K562 (cell line): ENCODE measurements at regions not wholly inside any gene's neighbourhood (a gene's known extent, or its start where the extent isn't known, plus 50 kb on each side); places are given as distances from the start of the nearest gene placed in this dataset.

Source experiments
- ATAC-seq: fragments of 200-7000 bp; cut with Tn5 transposase; 3 replicates; pipeline ENCODE4 v1.9.1; 2020; ENCODE audit warnings: moderate library complexity
- BruUV-seq: library from RNA; stranded (reverse); fragments of 400-500 nt; replicated peaks from 2 replicates; lab custom pipeline; 2021; lab: Mats Ljungman, UMichigan
- CTCF ChIA-PET: fragments of 300-600 bp; formaldehyde crosslinking; extraction: SDS; loops from one replicate; lab custom pipeline; 2021; ENCODE audit warnings: low intra/inter-chr PET ratio; lab: Yijun Ruan, JAX
- POLR2A ChIA-PET: fragments of 300-600, 350-650 bp; sonication (Branson Sonifier 250); formaldehyde crosslinking; extraction: SDS; loops from one replicate; lab custom pipeline; 2021; ENCODE audit warnings: antibody characterized with exemption, inconsistent platforms; lab: Yijun Ruan, JAX
- DNase-seq, 4 experiments: peaks; one replicate each; pipeline versions ENCODE4 v3.0.0 to v3.0.0-alpha.2; 2011 to 2018; ENCODE audit warnings: low spot score in 3 of 4, mixed read lengths in 3 of 4; ENCODE audit errors: extremely low read depth in 1 of 4
- FAIRE-seq: peaks from 2 replicates; lab custom pipeline; 2011; peaks lifted over from hg19 to GRCh38; lab: Jason Lieb, UNC
- H2AFZ ChIP-seq: 2 replicates; pipeline ENCODE4 v1.6.0; 2011; ENCODE audit warnings: low read depth, low read length, control low read depth, inconsistent platforms
- H3K27ac ChIP-seq: fragments of 200-600 bp; 3 replicates; pipeline ENCODE4 v1.8.0; 2011; ENCODE audit warnings: low read depth, mild to moderate bottlenecking, control low read depth, inconsistent platforms, low read length, moderate library complexity, mixed read lengths; ENCODE audit errors: extremely low read depth
- H3K27me3 ChIP-seq, 2 experiments: fragments of 300-600 bp in 1 of 2; 2 replicates in 1 of 2; 3 replicates in 1 of 2; pipeline versions ENCODE4 v1.6.0 to v1.8.0; 2011; ENCODE audit warnings: inconsistent platforms in 2 of 2, low read length in 2 of 2, mild to moderate bottlenecking in 1 of 2, mixed read lengths in 1 of 2, moderate library complexity in 1 of 2; ENCODE audit not compliant: control insufficient read depth in 2 of 2, insufficient read depth in 2 of 2
- H3K36me3 ChIP-seq: fragments of 300-600 bp; 3 replicates; pipeline ENCODE4 v1.8.0; 2011; ENCODE audit warnings: mild to moderate bottlenecking, low read length, inconsistent platforms; ENCODE audit not compliant: control insufficient read depth, insufficient read depth
- H3K4me1 ChIP-seq, 2 experiments: fragments of 200-600 bp in 1 of 2; replicated peaks in 1 of 2; 2 replicates in 1 of 2; 3 replicates in 1 of 2; pipeline versions ENCODE4 v1.5.1 to v1.8.0; 2011; ENCODE audit warnings: inconsistent platforms in 2 of 2, low read length in 2 of 2, mild to moderate bottlenecking in 1 of 2, mixed read lengths in 1 of 2, moderate library complexity in 1 of 2; ENCODE audit not compliant: control insufficient read depth in 2 of 2, insufficient read depth in 2 of 2
- H3K4me2 ChIP-seq: 2 replicates; pipeline ENCODE4 v1.6.1; 2011; ENCODE audit warnings: low read length, control low read depth, inconsistent platforms, mixed read lengths; ENCODE audit not compliant: insufficient read depth
- H3K4me3 ChIP-seq: fragments of 200-600 bp; sonication (generic), shearing (Covaris generic); 2 replicates; pipeline ENCODE4 v1.5.1; 2016; ENCODE audit warnings: control low read depth, inconsistent platforms
- H3K79me2 ChIP-seq: fragments of 200-600 bp; 3 replicates; pipeline ENCODE4 v1.8.0; 2011; ENCODE audit warnings: low read length, inconsistent platforms; ENCODE audit not compliant: control insufficient read depth, insufficient read depth
- H3K9ac ChIP-seq, 2 experiments: 2 replicates each; pipeline versions ENCODE4 v1.6.0 to v1.6.1; 2011; ENCODE audit warnings: low read depth in 2 of 2, low read length in 2 of 2, control low read depth in 1 of 2, inconsistent platforms in 1 of 2, mild to moderate bottlenecking in 1 of 2, mixed read lengths in 1 of 2; ENCODE audit not compliant: insufficient read depth in 1 of 2
- H3K9me1 ChIP-seq: one replicate; pipeline ENCODE4 v1.6.0; 2011; ENCODE audit warnings: inconsistent platforms, mild to moderate bottlenecking, low read length, moderate library complexity; ENCODE audit not compliant: control insufficient read depth, insufficient read depth
- H3K9me3 ChIP-seq: replicated peaks from 2 replicates; pipeline ENCODE4 v1.5.1; 2011; ENCODE audit warnings: low read depth, low read length, inconsistent platforms; ENCODE audit not compliant: control insufficient read depth, insufficient read depth
- H4K20me1 ChIP-seq: replicated peaks from 2 replicates; pipeline ENCODE4 v1.6.1; 2011; ENCODE audit warnings: low read length, inconsistent platforms, mixed read lengths; ENCODE audit not compliant: control insufficient read depth, insufficient read depth
- CREB3L1 ChIP-seq: fragments of 450-650 bp; IDR thresholded peaks from 2 replicates; pipeline ENCODE4 v1.6.1; 2014; ENCODE audit warnings: low read depth, mild to moderate bottlenecking, moderate library complexity, borderline replicate concordance
- ESRRB ChIP-seq: fragments of 250-450 bp; sonication (Bioruptor Pico); IDR thresholded peaks from 2 replicates; pipeline ENCODE4 v1.5.0; 2020; ENCODE audit warnings: mild to moderate bottlenecking, moderate library complexity, borderline replicate concordance
- FOXP1 ChIP-seq: sonication (generic); formaldehyde crosslinking; IDR thresholded peaks from 2 replicates; pipeline ENCODE4 v1.8.0; 2022; ENCODE audit warnings: mild to moderate bottlenecking, missing genetic modification reagents
- MBD2 ChIP-seq: sonication (generic); IDR thresholded peaks from 2 replicates; pipeline ENCODE4 v1.6.1; 2016; ENCODE audit warnings: low read depth, borderline replicate concordance
- NCOR1 ChIP-seq: fragments of 450-650 bp; IDR thresholded peaks from 2 replicates; pipeline ENCODE4 v1.6.1; 2016; ENCODE audit warnings: mild to moderate bottlenecking, moderate library complexity
- NR2C2 ChIP-seq, 2 experiments: fragments of 200-800 bp in 1 of 2; sonication (Bioruptor generic) in 1 of 2; sonication (generic) in 1 of 2; formaldehyde crosslinking in 1 of 2; IDR thresholded peaks; 2 replicates each; pipeline versions ENCODE4 v1.6.1 to v1.8.0; 2016 to 2022; ENCODE audit warnings: mild to moderate bottlenecking in 1 of 2, missing compliant biosample characterization in 1 of 2, missing genetic modification characterization in 1 of 2, missing genetic modification reagents in 1 of 2
- PHF21A ChIP-seq: fragments of 450-650 bp; IDR thresholded peaks from 2 replicates; pipeline ENCODE4 v1.6.1; 2017; ENCODE audit warnings: low read depth, borderline replicate concordance
- PTRF ChIP-seq: fragments of 450-650 bp; IDR thresholded peaks from 2 replicates; pipeline ENCODE4 v1.6.1; 2016; ENCODE audit warnings: mild to moderate bottlenecking, missing genetic modification characterization, missing compliant biosample characterization
- SP1 ChIP-seq: sonication (generic); formaldehyde crosslinking; IDR thresholded peaks from 2 replicates; pipeline ENCODE4 v1.8.1; 2022; ENCODE audit warnings: mild to moderate bottlenecking, missing genetic modification reagents
- TRIM28 ChIP-seq: fragments of 450-650 bp; IDR thresholded peaks from 2 replicates; pipeline ENCODE4 v1.6.1; 2017
- ZKSCAN3 ChIP-seq: fragments of 250-450 bp; sonication (Bioruptor Pico); IDR thresholded peaks from 2 replicates; pipeline ENCODE4 v1.4.0; 2020
- ZNF280B ChIP-seq: fragments of 250-450 bp; sonication (Bioruptor Pico); IDR thresholded peaks from 2 replicates; pipeline ENCODE4 v1.5.1; 2021; ENCODE audit warnings: mild to moderate bottlenecking
- ZNF561 ChIP-seq: fragments of 450-650 bp; formaldehyde crosslinking; conservative IDR thresholded peaks from 2 replicates; pipeline ENCODE4 v1.4.0; 2020; ENCODE audit warnings: mild to moderate bottlenecking, moderate library complexity
- WGBS: fragments of 100-300 bp; shearing (Covaris generic); methylation state at CpG from one replicate; pipeline ENCODE4 v1.1.6; 2016; ENCODE audit warnings: low coverage, mixed read lengths; ENCODE audit not compliant: insufficient coverage; ENCODE audit errors: missing lambda C conversion rate; 5-methylcytosine and 5-hydroxymethylcytosine counted together
- in situ Hi-C: fragments of 300-500 bp; cut with MboI; formaldehyde crosslinking; loops from 4 replicates; pipeline ENCODE4 v1.15.0; 2018; ENCODE audit warnings: inconsistent platforms, mixed read lengths
- intact Hi-C: fragments of 100-400 bp; cut with micrococcal nuclease; formaldehyde crosslinking; loops from 2 replicates; pipeline ENCODE4 v1.14.2; 2022
- TF ChIP-seq, protein P1 (sequence below), 2 experiments: IDR thresholded peaks; 2 replicates each; pipeline ENCODE4 v1.6.1; 2012; ENCODE audit warnings: improper control_type of control experiment in 2 of 2, low read depth in 2 of 2, low read length in 2 of 2, borderline replicate concordance in 1 of 2
- TF ChIP-seq, protein P2 (sequence below): fragments of 250-450 bp; sonication (Bioruptor Pico); IDR thresholded peaks from 2 replicates; pipeline ENCODE4 v1.8.0; 2022; ENCODE audit warnings: moderate library complexity, mild to moderate bottlenecking, inconsistent platforms
- TF ChIP-seq, protein P3 (sequence below): sonication (generic); formaldehyde crosslinking; IDR thresholded peaks from 2 replicates; pipeline ENCODE4 v1.5.0; 2020; ENCODE audit warnings: missing genetic modification reagents

DNA sequence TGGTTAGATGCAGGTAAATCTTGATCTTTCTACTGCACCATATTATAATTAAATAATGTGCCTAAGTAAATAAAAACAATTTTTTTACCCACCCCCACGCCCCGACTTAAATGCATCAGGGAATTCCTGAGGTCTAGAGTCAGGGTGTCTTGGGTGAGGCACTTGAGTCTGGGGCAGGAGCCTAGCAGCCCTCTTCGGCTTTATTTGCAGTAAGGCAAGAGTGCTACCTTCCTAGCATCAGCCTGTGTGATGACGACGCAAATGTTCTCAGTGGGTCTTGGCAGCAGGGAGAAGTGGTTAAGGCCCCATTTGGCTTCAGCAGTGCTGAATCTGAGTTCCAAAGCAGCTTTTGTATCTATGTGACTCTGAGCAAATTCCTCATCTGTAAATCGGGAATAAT lies 88.7 kb downstream of the POLR2M start:
- in situ Hi-C loops (no loop called here), intact Hi-C loops (no loop called here)
- Histone ChIP-seq H3K27ac (no peak overlapping the region), H3K79me2 (no peaks in the 10 kb centered on the region), H3K36me3 (no peaks in the 10 kb centered on the region), H3K9me1 (no peaks in the 10 kb centered on the region), H3K27me3 (peaks cover 23 to 30% of the 10 kb centered on the region in 2 experiments; a peak in 4 of 5 replicates), H3K4me3 (no peak overlapping the region), H2AFZ (no peak overlapping the region), H3K9me3 (no peaks in the 10 kb centered on the region), H4K20me1 (no peaks in the 10 kb centered on the region), H3K4me2 (no peak overlapping the region), H3K4me1 (no peaks in the 10 kb centered on the region), H3K9ac (no peak overlapping the region)
- no peak for FAIRE-seq
- CTCF ChIA-PET, result no interaction called here
- ATAC-seq, result no peak
- DNase-seq, result no peak
- WGBS, result 6% methylated on average over 6 of the region's 6 CpGs
- POLR2A ChIA-PET, result no interaction called here
- BruUV-seq, result no TSS peak
- TF ChIP-seq CREB3L1 (no peak), ESRRB (CRISPR knock-in tag) (no peak), MBD2 (no peak), FOXP1 (CRISPR knock-in tag) (no peak), ZNF561 (no peak), NCOR1 (no peak), TRIM28 (no peak), ZKSCAN3 (CRISPR knock-in tag) (no peak), SP1 (CRISPR knock-in tag) (no peak), PTRF (tag) (no peak), NR2C2 (CRISPR knock-in tag; IDR thresholded peaks at IDR 0.05) (no peak), NR2C2 (tag; IDR thresholded peaks at IDR 0.05) (no peak), PHF21A (no peak), ZNF280B (CRISPR knock-in tag) (no peak)
- TF ChIP-seq, protein P1, sequence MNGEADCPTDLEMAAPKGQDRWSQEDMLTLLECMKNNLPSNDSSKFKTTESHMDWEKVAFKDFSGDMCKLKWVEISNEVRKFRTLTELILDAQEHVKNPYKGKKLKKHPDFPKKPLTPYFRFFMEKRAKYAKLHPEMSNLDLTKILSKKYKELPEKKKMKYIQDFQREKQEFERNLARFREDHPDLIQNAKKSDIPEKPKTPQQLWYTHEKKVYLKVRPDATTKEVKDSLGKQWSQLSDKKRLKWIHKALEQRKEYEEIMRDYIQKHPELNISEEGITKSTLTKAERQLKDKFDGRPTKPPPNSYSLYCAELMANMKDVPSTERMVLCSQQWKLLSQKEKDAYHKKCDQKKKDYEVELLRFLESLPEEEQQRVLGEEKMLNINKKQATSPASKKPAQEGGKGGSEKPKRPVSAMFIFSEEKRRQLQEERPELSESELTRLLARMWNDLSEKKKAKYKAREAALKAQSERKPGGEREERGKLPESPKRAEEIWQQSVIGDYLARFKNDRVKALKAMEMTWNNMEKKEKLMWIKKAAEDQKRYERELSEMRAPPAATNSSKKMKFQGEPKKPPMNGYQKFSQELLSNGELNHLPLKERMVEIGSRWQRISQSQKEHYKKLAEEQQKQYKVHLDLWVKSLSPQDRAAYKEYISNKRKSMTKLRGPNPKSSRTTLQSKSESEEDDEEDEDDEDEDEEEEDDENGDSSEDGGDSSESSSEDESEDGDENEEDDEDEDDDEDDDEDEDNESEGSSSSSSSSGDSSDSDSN (IDR thresholded peaks at IDR 0.05; ENCODE audit: borderline replicate concordance in 1 of 2, low read depth in 2 of 2, low read length in 2 of 2), result no peak
- TF ChIP-seq, protein P2, sequence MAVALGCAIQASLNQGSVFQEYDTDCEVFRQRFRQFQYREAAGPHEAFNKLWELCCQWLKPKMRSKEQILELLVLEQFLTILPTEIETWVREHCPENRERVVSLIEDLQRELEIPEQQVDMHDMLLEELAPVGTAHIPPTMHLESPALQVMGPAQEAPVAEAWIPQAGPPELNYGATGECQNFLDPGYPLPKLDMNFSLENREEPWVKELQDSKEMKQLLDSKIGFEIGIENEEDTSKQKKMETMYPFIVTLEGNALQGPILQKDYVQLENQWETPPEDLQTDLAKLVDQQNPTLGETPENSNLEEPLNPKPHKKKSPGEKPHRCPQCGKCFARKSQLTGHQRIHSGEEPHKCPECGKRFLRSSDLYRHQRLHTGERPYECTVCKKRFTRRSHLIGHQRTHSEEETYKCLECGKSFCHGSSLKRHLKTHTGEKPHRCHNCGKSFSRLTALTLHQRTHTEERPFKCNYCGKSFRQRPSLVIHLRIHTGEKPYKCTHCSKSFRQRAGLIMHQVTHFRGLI (CRISPR knock-in tag), result no peak
- TF ChIP-seq, protein P3, sequence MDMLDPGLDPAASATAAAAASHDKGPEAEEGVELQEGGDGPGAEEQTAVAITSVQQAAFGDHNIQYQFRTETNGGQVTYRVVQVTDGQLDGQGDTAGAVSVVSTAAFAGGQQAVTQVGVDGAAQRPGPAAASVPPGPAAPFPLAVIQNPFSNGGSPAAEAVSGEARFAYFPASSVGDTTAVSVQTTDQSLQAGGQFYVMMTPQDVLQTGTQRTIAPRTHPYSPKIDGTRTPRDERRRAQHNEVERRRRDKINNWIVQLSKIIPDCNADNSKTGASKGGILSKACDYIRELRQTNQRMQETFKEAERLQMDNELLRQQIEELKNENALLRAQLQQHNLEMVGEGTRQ (CRISPR knock-in tag), result no peak
